ENCODE measurements at regions not wholly inside any gene's neighbourhood (a gene's known extent, or its start where the extent isn't known, plus 50 kb on each side); places are given as distances from the start of the nearest gene placed in this dataset.

- no peak overlapping the region for H2BK5ac ChIP-seq (ENCODE audit: low read depth, low read length)
- no peak overlapping the region for H2AFZ ChIP-seq (ENCODE audit: low read length)
- peaks cover 0 to 4% (median 2%) of the 10 kb centered on the region in 4 experiments; a peak in 2 of 7 replicates for H3K4me1 ChIP-seq (replicated peaks in 1 of 4; ENCODE audit: control insufficient read depth in 3 of 4, insufficient read depth in 4 of 4, low read length in 3 of 4)
- H2AK5ac ChIP-seq (ENCODE audit: low read depth, low read length) = no peak overlapping the region
- TF ChIP-seq YY1 (IDR thresholded peaks at IDR 0.05; ENCODE audit: low read depth, low read length) (no peak), MAX (IDR thresholded peaks at IDR 0.05) (no peak), KDM1A (IDR thresholded peaks at IDR 0.05; ENCODE audit: borderline replicate concordance, low read length) (no peak), FOSL1 (IDR thresholded peaks at IDR 0.05; ENCODE audit: insufficient read depth, low read depth, low read length) (no peak), TCF12 (IDR thresholded peaks at IDR 0.05; ENCODE audit: low read depth, low read length) (no peak), ATF3 (IDR thresholded peaks at IDR 0.05; ENCODE audit: insufficient read depth, low read depth, low read length) (no peak), SP1 (IDR thresholded peaks at IDR 0.05; ENCODE audit: low read depth, low read length) (no peak), EZH2 (IDR thresholded peaks at IDR 0.05; ENCODE audit: low read depth, low read length, severe bottlenecking) (no peak), CBX5 (IDR thresholded peaks at IDR 0.05; ENCODE audit: low read depth, low read length) (no peak), GABPA (IDR thresholded peaks at IDR 0.05; ENCODE audit: borderline replicate concordance, insufficient read depth, low read length) (no peak), NRF1 (IDR thresholded peaks at IDR 0.05; ENCODE audit: low read depth, low read length) (no peak), SIN3A (conservative IDR thresholded peaks at IDR 0.05 in 1 of 2, IDR thresholded peaks at IDR 0.05 in 1 of 2; ENCODE audit: low read depth in 1 of 2, low read length in 2 of 2) (no peak)
- no peak overlapping the region for H3K14ac ChIP-seq (ENCODE audit: insufficient read length)
- no peak overlapping the region for H3K27ac ChIP-seq (ENCODE audit: low read depth, low read length)
- no peak overlapping the region for H3K4me2 ChIP-seq (ENCODE audit: insufficient read depth in 1 of 2, low read depth in 2 of 2, low read length in 2 of 2)
- H3K9ac ChIP-seq (replicated peaks in 1 of 4; ENCODE audit: extremely low read depth in 1 of 4, low read depth in 3 of 4, low read length in 3 of 4) = no peak overlapping the region
- POLR2A ChIA-PET (ENCODE audit: partially characterized antibody) = no interaction called here
- no peaks in the 10 kb centered on the region for H3K23me2 ChIP-seq (ENCODE audit: low read depth, low read length)
- no peak for FAIRE-seq
- no peak overlapping the region for H2BK120ac ChIP-seq (replicated peaks; ENCODE audit: low read depth, low read length)
- no peak overlapping the region for H2BK15ac ChIP-seq (ENCODE audit: low read length)
- no peak overlapping the region for H2BK20ac ChIP-seq (ENCODE audit: low read length)
- no peak overlapping the region for H4K8ac ChIP-seq (ENCODE audit: extremely low read depth, insufficient read depth, low read length)
- H3K18ac ChIP-seq (ENCODE audit: extremely low read depth, low read length) = no peak overlapping the region
- no peaks in the 10 kb centered on the region for H3K79me1 ChIP-seq (ENCODE audit: low read depth, low read length)
- H3K56ac ChIP-seq (replicated peaks; ENCODE audit: insufficient read length, low read depth, low read length) = no peak overlapping the region
- no peaks in the 10 kb centered on the region for H3K36me3 ChIP-seq (ENCODE audit: control insufficient read depth in 2 of 4, insufficient read depth in 4 of 4, low read length in 3 of 4)
- 93% methylated on average over 1 of the region's 1 CpG; no CpG with 5 or more reads in 1 of the 2 experiments for WGBS, 2 experiments (ENCODE audit: extremely low coverage in 1 of 2, insufficient coverage in 1 of 2, insufficient read length in 1 of 2, insufficient replicate concordance in 2 of 2, low coverage in 1 of 2, low lambda C conversion rate in 2 of 2, missing lambda C conversion rate in 1 of 2)
- H4K5ac ChIP-seq (ENCODE audit: insufficient read length, low read depth, low read length) = no peak overlapping the region
- no peaks in the 10 kb centered on the region for H4K20me1 ChIP-seq (replicated peaks in 1 of 2; ENCODE audit: control insufficient read depth in 1 of 2, insufficient read depth in 2 of 2, low read length in 2 of 2)
- H3K4me3 ChIP-seq (ENCODE audit: extremely low read depth in 1 of 4, insufficient read depth in 2 of 4, low read depth in 3 of 4, low read length in 4 of 4) = no peak overlapping the region
- H3K9me3 ChIP-seq (ENCODE audit: insufficient read depth in 2 of 2, low read depth in 1 of 2, low read length in 1 of 2) = peaks cover 0 to 4% of the 10 kb centered on the region in 2 experiments; a peak in 1 of 4 replicates
- CTCF ChIA-PET (ENCODE audit: partially characterized antibody) = no interaction called here
- H3K79me2 ChIP-seq (ENCODE audit: control insufficient read depth in 1 of 2, insufficient read depth in 2 of 2, low read length in 2 of 2) = no peaks in the 10 kb centered on the region
- no peak overlapping the region for H3K23ac ChIP-seq (ENCODE audit: insufficient read length)
- H3K27me3 ChIP-seq (replicated peaks in 1 of 4; ENCODE audit: control insufficient read depth in 3 of 4, extremely low read depth in 1 of 4, insufficient read depth in 3 of 4, low read length in 3 of 4) = no peaks in the 10 kb centered on the region
- H4K91ac ChIP-seq (replicated peaks; ENCODE audit: insufficient read length, low read length) = no peak overlapping the region
- DNase-seq (ENCODE audit: low read depth in 1 of 2, low spot score in 2 of 2) = no peak
- H2BK12ac ChIP-seq (ENCODE audit: low read depth, low read length) = no peak overlapping the region
- no peak overlapping the region for H3K4ac ChIP-seq (replicated peaks; ENCODE audit: insufficient read length, low read depth, low read length)
These were observed 144.2 kb downstream of the PCSK1 start for GRCh38 chr5:96288845-96289185.

Measured in H1 (cell line).